ENCODE measurements at regions not wholly inside any gene's neighbourhood (a gene's known extent, or its start where the extent isn't known, plus 50 kb on each side); places are given as distances from the start of the nearest gene placed in this dataset.
"Not testable (repeated sequence)": the region's sequence is repeated elsewhere in the genome, so short reads cannot be mapped to it uniquely, and the experiment has no call there.

- no peak for DNase-seq
Measured at GRCh38 chr6:100226811-100227210, 232.8 kb upstream of the MCHR2 start.

- DNase-seq, result not testable (repeated sequence)
Measured at GRCh38 chr6:100223952-100224351, 229.9 kb upstream of the MCHR2 start.

- no peak for DNase-seq
Measured at GRCh38 chr6:100220543-100220942, 226.5 kb upstream of the MCHR2 start.

- no peak for DNase-seq
Measured at GRCh38 chr6:100217225-100218012, 223.4 kb upstream of the MCHR2 start.

- no peak for DNase-seq
Measured at GRCh38 chr6:100216760-100217159, 222.7 kb upstream of the MCHR2 start.

DNA sequence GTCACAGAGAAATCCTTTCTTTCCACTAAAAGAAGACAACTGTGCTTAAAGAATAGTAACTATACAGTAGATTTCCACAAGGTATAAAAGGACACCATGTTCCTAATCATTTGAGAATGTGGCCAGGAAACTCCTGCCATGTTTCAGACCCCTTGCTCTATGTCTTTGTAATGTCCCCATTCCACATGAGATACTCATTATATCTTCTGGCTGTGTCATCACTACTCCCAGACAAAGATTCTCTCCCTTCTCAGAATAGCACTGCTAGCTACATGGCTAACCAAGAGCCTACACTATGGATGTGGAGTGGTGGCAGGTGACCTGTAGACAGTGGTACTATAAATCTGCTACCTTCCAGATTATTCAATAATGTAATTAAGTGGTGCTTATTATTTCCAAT is 218.1 kb upstream of the MCHR2 start:
- DNase-seq, result no peak

GRCh38 chr6:100210137-100211117 is 216.4 kb upstream of the MCHR2 start:
- DNase-seq, result no peak

DNA sequence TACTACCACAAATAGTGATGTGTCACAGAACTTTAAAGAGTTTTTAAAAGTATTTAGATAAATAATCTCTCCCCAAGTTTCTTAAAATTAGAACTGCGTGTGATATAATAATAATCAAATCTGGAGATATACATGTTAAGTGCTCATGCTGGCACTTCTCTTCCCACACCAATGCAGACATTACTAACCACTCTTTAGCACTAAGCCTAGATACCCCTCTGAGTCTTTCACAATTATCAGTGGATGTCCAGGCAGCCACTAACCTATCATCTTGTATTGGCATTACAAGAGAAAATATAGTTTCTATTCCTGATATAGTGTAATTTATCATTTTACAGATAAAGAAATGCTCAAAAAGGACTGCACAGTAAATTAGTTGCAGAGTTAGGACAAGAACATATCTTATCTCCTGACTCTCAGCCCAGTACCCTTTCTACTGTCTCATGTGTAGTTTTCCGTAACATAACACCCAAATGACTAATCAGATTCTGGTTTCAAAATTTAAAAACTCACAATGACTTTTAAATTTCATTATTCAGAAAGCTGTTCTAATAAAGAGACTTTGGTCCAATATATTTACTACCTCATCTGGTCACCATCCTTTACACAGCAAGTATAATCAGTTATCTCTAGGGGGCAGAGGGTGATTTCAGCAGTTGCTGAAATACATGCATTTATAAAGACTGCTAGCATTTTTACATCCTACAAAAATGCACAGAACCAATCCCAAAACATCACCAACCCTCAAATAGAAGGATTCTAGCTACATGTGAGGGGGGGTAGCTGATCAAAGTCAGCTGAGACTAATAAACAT is 215.5 kb upstream of the MCHR2 start:
- DNase-seq, result no peak

- DNase-seq, result no peak
Measured at GRCh38 chr6:100203400-100203799, 209.4 kb upstream of the MCHR2 start.

DNA sequence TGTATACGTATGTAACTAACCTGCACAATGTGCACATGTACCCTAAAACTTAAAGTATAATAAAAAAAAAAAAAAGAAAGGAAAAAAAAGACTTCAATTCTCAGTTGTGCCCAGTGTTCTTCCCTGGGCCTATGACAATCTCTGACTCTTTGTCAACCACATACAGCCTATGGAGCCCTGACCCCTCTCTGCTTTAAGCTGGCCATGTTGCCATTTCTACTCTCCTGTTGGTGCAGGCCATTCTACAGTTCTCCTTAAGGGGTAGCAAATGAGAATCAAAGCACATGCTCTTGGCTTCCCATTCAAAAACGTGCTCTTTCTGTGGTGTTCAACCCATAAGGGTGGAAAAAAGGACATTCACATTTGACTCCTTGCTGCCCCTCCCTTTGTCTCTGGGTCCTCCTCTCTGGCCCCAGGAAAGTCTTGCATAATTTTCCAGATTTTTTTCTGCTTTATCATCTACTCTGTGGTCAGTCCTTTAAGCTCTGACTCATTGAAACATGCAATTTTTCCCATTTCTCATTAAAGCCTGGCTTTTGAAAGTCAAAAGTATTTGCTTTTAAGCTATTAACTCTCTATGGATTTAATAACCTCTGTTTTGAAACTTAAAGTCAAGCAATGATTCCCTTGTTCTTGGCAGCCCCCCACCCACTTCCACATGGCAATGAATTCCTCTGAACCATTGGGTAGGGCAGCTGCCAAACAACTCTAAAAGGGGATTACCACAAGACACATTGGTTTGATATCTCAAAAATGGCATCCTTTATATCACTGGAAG is 208.6 kb upstream of the MCHR2 start:
- DNase-seq, result no peak

DNA sequence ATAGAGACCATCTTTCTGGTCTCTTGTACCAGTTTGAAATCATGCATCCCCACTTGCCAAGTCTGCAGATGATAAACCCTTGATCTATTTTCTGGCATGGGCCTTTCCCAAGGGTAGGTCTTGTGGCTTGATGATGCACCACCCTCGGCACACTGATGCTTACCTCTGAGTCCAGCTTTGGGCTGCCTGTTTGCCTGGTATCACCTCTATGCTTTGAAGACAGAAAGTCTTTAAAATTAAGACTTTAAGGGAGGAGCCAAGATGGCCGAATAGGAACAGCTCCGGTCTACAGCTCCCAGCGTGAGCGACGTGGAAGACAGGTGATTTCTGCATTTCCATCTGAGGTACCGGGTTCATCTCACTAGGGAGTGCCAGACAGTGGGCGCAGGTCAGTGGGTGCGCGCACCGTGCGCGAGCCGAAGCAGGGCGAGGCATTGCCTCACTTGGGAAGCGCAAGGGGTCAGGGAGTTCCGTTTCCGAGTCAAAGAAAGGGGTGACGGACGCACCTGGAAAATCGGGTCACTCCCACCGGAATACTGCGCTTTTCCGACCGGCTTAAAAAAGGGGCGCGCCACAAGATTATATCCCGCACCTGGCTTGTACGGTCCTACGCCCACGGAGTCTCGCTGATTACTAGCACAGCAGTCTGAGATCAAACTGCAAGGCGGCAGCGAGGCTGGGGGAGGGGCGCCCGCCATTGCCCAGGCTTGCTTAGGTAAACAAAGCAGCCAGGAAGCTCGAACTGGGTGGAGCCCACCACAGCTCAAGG is 202.4 kb upstream of the MCHR2 start:
- DNase-seq, result not testable (repeated sequence)

- DNase-seq, result not testable (repeated sequence)
Measured at GRCh38 chr6:100195244-100195643, 201.2 kb upstream of the MCHR2 start.

- no peak for DNase-seq
Measured at GRCh38 chr6:100194535-100194934, 200.5 kb upstream of the MCHR2 start.

DNA sequence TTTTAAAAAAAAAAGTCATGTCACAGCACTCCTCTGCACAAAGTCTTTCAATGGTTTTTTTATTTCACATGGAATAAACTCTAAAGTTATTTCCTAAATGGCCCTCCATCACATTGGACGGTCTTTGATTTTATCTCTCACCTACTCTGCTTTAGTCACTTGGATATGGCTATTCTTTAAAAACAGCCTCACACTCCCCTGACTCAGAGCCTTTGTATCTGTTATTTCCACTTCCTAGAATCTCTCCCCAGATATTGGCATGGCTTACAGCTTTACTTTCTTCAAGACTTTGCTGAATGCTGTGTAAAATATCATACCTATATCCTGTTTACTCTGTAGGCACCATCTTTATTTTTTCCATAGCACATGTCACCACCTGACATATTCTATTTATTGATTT is 194.7 kb upstream of the MCHR2 start:
- DNase-seq, result no peak

- no peak for DNase-seq
Measured at GRCh38 chr6:100186552-100186951, 192.5 kb upstream of the MCHR2 start.

- DNase-seq, result no peak
Measured at GRCh38 chr6:100185615-100186014, 191.6 kb upstream of the MCHR2 start.

GRCh38 chr6:100184473-100184872 is 190.4 kb upstream of the MCHR2 start:
- DNase-seq, result no peak

GRCh38 chr6:100182313-100182712 is 188.3 kb upstream of the MCHR2 start:
- no peak for DNase-seq

DNA sequence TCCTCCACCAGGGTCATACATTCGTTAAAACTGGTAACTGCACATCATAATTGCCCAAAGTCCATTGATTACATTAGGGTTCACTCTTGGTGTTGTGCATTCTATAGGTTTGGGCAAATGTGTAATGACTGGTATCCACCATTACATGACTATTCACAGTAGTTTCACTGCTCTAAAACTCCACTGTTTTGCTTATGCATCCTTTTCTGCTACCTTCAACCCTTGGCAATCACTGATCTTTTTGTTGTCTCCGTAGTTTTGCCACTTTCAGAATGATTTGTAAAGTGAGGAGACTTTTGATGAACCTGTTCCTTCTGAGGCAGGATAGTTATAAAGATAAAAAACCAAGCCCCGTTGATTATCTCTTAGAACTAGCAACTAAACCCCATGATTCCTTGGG is 187.3 kb upstream of the MCHR2 start:
- DNase-seq, result no peak

DNA sequence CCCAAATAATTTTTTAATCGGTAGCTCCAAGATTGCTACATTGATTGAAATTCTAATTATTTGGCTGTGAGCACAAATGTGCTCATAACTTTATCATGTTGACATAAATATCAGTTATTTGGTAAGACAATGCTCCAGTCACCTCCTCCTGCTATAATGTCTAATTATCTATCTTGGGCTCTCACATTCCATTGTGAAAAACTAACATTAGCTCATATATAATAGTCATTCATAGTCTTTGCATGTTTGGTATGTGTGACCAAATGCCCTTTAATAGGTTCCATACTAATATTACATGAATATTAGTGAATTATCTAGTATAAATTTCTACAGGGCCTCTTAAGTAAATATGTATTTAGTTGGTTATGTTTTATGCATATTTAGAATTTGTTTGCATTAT is 185.6 kb upstream of the MCHR2 start:
- no peak for DNase-seq

- no peak for DNase-seq
Measured at GRCh38 chr6:100177956-100178355, 183.9 kb upstream of the MCHR2 start.

All from NCI-H2029 treated with DMSO at 0.1 percent for 48 hours (cell line).